GM13976 (cell line): ENCODE measurements at regions not wholly inside any gene's neighbourhood (a gene's known extent, or its start where the extent isn't known, plus 50 kb on each side); places are given as distances from the start of the nearest gene placed in this dataset.

Source experiments
- DNase-seq: peaks from one replicate; pipeline ENCODE4 v3.0.0; 2012; ENCODE audit warnings: low spot score
- in situ Hi-C: fragments of 300-500 bp; cut with MboI; formaldehyde crosslinking; loops from one replicate; pipeline ENCODE4 v1.12.0; 2022; ENCODE audit warnings: low sequenced_read_pairs, mixed read lengths, inconsistent platforms; ENCODE audit not compliant: unreplicated experiment
- TF ChIP-seq, protein P1 (sequence below): IDR thresholded peaks from 2 replicates; pipeline ENCODE4 v1.5.1; 2012; ENCODE audit warnings: borderline replicate concordance, mild to moderate bottlenecking; ENCODE audit not compliant: insufficient read depth; ENCODE audit errors: extremely low read depth, missing control alignments, control extremely low read depth

GRCh38 chr11:111444040-111444439, 65.0 kb upstream of the POU2AF1 start:
- no peak for DNase-seq
- TF ChIP-seq, protein P1, sequence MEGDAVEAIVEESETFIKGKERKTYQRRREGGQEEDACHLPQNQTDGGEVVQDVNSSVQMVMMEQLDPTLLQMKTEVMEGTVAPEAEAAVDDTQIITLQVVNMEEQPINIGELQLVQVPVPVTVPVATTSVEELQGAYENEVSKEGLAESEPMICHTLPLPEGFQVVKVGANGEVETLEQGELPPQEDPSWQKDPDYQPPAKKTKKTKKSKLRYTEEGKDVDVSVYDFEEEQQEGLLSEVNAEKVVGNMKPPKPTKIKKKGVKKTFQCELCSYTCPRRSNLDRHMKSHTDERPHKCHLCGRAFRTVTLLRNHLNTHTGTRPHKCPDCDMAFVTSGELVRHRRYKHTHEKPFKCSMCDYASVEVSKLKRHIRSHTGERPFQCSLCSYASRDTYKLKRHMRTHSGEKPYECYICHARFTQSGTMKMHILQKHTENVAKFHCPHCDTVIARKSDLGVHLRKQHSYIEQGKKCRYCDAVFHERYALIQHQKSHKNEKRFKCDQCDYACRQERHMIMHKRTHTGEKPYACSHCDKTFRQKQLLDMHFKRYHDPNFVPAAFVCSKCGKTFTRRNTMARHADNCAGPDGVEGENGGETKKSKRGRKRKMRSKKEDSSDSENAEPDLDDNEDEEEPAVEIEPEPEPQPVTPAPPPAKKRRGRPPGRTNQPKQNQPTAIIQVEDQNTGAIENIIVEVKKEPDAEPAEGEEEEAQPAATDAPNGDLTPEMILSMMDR: no peak
- in situ Hi-C loops: loop anchor here (25.0 kb wide), 1 partner anchor 982 kb away; no protein-coding TSS in a partner anchor

GRCh38 chr11:111443640-111444039, 64.6 kb upstream of the POU2AF1 start:
- DNase-seq: no peak
- TF ChIP-seq, protein P1: no peak
- in situ Hi-C loops: loop anchor here (25.0 kb wide), 1 partner anchor 981 kb away; no protein-coding TSS in a partner anchor

- in situ Hi-C loops: loop anchor here (25.0 kb wide), 1 partner anchor 981 kb away; no protein-coding TSS in a partner anchor
- DNase-seq: no peak
- TF ChIP-seq, protein P1: no peak
Observed at GRCh38 chr11:111443032-111443431, 64.0 kb upstream of the POU2AF1 start.

GRCh38 chr11:111441443-111441842, 62.4 kb upstream of the POU2AF1 start:
- in situ Hi-C loops: loop anchor here (25.0 kb wide), 1 partner anchor 979 kb away; no protein-coding TSS in a partner anchor

DNA sequence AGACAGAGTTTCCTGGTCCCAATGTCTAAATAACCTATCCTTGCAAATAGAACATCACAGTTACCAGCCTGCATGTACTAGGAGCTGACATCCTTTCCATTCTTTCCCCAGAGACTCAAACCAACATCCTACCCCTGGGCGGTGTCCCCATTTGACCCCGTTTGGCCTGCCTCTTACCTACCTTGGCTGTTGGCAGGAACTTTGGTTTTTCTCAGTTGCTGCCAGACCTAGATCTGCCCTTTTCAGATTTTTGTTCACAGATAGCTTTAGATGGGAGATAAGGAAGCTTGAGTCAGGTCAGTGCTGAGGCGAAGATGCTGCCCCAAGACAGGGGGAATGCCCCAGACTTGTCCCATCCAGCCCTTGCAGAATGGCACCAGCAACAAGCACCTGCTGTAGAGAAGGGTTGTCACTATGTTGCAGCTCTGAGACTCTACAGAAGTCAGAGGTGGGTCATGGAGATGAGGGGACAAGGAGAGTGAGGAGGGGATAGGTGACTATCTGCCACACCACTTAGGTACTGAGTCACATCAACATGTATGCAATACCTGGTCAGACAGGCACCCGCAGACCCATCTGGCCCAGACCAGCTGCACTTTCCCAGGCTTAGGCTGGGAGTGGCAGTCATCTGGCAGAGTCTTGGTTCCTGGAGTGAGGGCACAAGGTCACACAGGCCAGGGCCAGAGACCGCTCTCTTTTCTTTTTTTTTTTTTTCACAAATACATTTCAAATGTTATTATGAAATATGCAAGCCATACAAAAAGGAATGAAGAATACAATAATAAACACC, 61.5 kb upstream of the POU2AF1 start:
- in situ Hi-C loops: loop anchor here (25.0 kb wide), 1 partner anchor 978 kb away; no protein-coding TSS in a partner anchor
- TF ChIP-seq, protein P1: no peak
- DNase-seq: no peak

More at GRCh38 chr11:111441443-111441842, 62.4 kb upstream of the POU2AF1 start:
- TF ChIP-seq, protein P1: no peak
- no peak for DNase-seq

- in situ Hi-C loops: loop anchor here (25.0 kb wide), 1 partner anchor 978 kb away; no protein-coding TSS in a partner anchor
- TF ChIP-seq, protein P1: no peak
- no peak for DNase-seq
Observed at GRCh38 chr11:111439901-111440300, 60.8 kb upstream of the POU2AF1 start.
